KMS-11 (cell line): ENCODE measurements at regions not wholly inside any gene's neighbourhood (a gene's known extent, or its start where the extent isn't known, plus 50 kb on each side); places are given as distances from the start of the nearest gene placed in this dataset.

ENCODE experiments used
- H2AFZ ChIP-seq: fragments of 200-600 bp; sonication (generic); 2 replicates; pipeline ENCODE4 v1.6.1; 2016; ENCODE audit warnings: antibody characterized with exemption, mixed run types, low read depth
- H3K27ac ChIP-seq: fragments of 200-600 bp; sonication (generic); 2 replicates; pipeline ENCODE4 v1.6.1; 2016; ENCODE audit warnings: mild to moderate bottlenecking, mixed run types
- H3K27me3 ChIP-seq: fragments of 200-600 bp; sonication (generic); 2 replicates; pipeline ENCODE4 v1.6.1; 2017; ENCODE audit warnings: mild to moderate bottlenecking, low read depth, mixed run types, moderate library complexity; ENCODE audit not compliant: insufficient read depth
- H3K36me3 ChIP-seq: fragments of 200-600 bp; sonication (generic); 2 replicates; pipeline ENCODE4 v1.6.1; 2017; ENCODE audit warnings: mild to moderate bottlenecking, mixed run types; ENCODE audit not compliant: insufficient read depth
- H3K4me1 ChIP-seq: fragments of 200-600 bp; sonication (generic); 2 replicates; pipeline ENCODE4 v1.6.1; 2016; ENCODE audit warnings: mild to moderate bottlenecking, low read depth, mixed run types; ENCODE audit not compliant: poor library complexity, severe bottlenecking
- H3K4me2 ChIP-seq: fragments of 200-600 bp; sonication (generic); 2 replicates; pipeline ENCODE4 v1.7.0; 2016; ENCODE audit warnings: mild to moderate bottlenecking, mixed run types
- H3K4me3 ChIP-seq: fragments of 200-600 bp; sonication (generic); IDR thresholded peaks from 2 replicates; pipeline ENCODE4 v1.6.1; 2017; ENCODE audit warnings: low read depth, low read length, mixed read lengths; ENCODE audit not compliant: insufficient read depth
- H3K79me2 ChIP-seq: fragments of 200-600 bp; sonication (generic); 2 replicates; pipeline ENCODE4 v1.6.1; 2016; ENCODE audit warnings: low read depth, mixed run types; ENCODE audit not compliant: insufficient read depth
- H3K9ac ChIP-seq: fragments of 200-600 bp; sonication (generic); 2 replicates; pipeline ENCODE4 v1.6.1; 2016; ENCODE audit warnings: mild to moderate bottlenecking, mixed run types
- H4K20me1 ChIP-seq: fragments of 200-600 bp; sonication (generic); 2 replicates; pipeline ENCODE4 v1.6.1; 2016; ENCODE audit warnings: mild to moderate bottlenecking, mixed run types; ENCODE audit not compliant: insufficient read depth
- CTCF ChIP-seq: fragments of 200-600 bp; sonication (generic); conservative IDR thresholded peaks from 2 replicates; pipeline ENCODE4 v1.6.1; 2017; ENCODE audit warnings: low read depth, mild to moderate bottlenecking, antibody characterized with exemption, low read length, moderate library complexity, mixed read lengths

GRCh38 chr3:148607491-148607890 is 90.2 kb upstream of the AGTR1 start:
- Histone ChIP-seq H3K4me1 (no peaks in the 10 kb centered on the region), H3K4me2 (no peak overlapping the region), H4K20me1 (no peaks in the 10 kb centered on the region), H3K27ac (no peak overlapping the region), H2AFZ (no peak overlapping the region), H3K27me3 (no peaks in the 10 kb centered on the region), H3K79me2 (no peaks in the 10 kb centered on the region), H3K9ac (no peak overlapping the region), H3K36me3 (no peaks in the 10 kb centered on the region), H3K4me3 (no peak overlapping the region)
- TF ChIP-seq CTCF, result no peak

GRCh38 chr3:148612278-148612677 is 85.4 kb upstream of the AGTR1 start:
- TF ChIP-seq CTCF, result no peak
- H3K36me3 ChIP-seq, result no peaks in the 10 kb centered on the region

GRCh38 chr3:148615382-148615781 is 82.3 kb upstream of the AGTR1 start:
- TF ChIP-seq CTCF, result no peak
- Histone ChIP-seq H3K4me3 (no peak overlapping the region), H3K9ac (no peak overlapping the region), H3K27ac (no peak overlapping the region), H2AFZ (no peak overlapping the region), H3K36me3 (no peaks in the 10 kb centered on the region), H3K27me3 (no peaks in the 10 kb centered on the region), H3K4me2 (no peak overlapping the region), H4K20me1 (no peaks in the 10 kb centered on the region), H3K4me1 (no peaks in the 10 kb centered on the region), H3K79me2 (no peaks in the 10 kb centered on the region)

More at GRCh38 chr3:148612278-148612677, 85.4 kb upstream of the AGTR1 start:
- H3K27ac ChIP-seq, result no peak overlapping the region
- H3K27me3 ChIP-seq, result no peaks in the 10 kb centered on the region
- H3K79me2 ChIP-seq, result no peaks in the 10 kb centered on the region
- no peak overlapping the region for H3K4me3 ChIP-seq
- no peak overlapping the region for H3K9ac ChIP-seq
- H3K4me2 ChIP-seq, result no peak overlapping the region
- H4K20me1 ChIP-seq, result no peaks in the 10 kb centered on the region
- no peaks in the 10 kb centered on the region for H3K4me1 ChIP-seq
- H2AFZ ChIP-seq, result no peak overlapping the region

- no peak overlapping the region for H3K4me2 ChIP-seq
These were observed 72.5 kb upstream of the AGTR1 start for GRCh38 chr3:148625095-148625736.

More at GRCh38 chr3:148625095-148625736, 72.5 kb upstream of the AGTR1 start:
- Histone ChIP-seq H4K20me1 (no peaks in the 10 kb centered on the region), H3K36me3 (no peaks in the 10 kb centered on the region), H3K79me2 (no peaks in the 10 kb centered on the region), H3K27ac (no peak overlapping the region), H2AFZ (no peak overlapping the region), H3K9ac (no peak overlapping the region), H3K27me3 (no peaks in the 10 kb centered on the region), H3K4me3 (no peak overlapping the region), H3K4me1 (no peaks in the 10 kb centered on the region)
- TF ChIP-seq CTCF, result no peak
